ENCODE measurements at regions not wholly inside any gene's neighbourhood (a gene's known extent, or its start where the extent isn't known, plus 50 kb on each side); places are given as distances from the start of the nearest gene placed in this dataset.

DNA sequence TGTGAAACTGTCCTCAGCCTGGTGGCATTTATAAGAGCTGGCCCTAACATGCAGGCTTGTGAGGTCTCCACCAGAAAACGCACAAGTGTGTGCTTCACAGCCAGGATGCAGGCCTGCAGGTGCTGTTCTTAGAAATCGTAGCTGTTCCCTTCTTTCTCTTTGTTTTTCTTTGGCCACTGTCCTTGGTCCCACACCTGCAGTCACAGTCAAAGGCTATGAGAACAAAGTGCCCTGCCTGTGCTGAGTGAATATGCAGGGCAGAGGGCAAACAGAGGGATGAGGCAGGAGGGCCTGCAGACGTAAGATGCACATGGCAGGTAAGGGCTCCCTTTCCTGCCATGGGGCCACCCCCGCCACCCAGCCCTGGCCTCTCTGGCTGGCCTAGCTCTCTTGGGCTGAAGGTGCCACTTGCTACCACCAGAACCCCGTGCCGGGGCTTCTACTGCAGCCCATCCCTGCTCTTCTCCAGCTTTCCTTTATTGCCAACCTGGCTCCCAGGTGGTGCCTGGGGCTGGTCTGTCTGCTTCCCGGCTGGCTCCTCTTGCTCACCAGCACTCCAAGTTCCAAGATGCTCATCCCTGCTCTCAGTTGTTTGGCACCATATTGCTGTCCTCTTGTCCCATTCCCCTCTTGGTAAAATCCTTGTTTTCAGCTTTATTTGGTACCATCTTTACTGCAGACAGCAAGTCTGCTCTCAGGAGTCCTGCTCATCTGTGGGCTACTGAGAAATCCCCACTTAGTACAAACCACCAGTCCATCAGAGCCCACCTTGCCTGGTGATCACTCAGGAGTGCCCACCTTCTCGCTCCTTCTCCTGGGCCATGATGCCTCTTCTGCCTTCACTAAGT lies 308.1 kb upstream of the ZMIZ1 start:
- no peak for ATAC-seq (ENCODE audit: insufficient read depth, low FRiP score)
- no peak for DNase-seq
- TF ChIP-seq, protein P1, sequence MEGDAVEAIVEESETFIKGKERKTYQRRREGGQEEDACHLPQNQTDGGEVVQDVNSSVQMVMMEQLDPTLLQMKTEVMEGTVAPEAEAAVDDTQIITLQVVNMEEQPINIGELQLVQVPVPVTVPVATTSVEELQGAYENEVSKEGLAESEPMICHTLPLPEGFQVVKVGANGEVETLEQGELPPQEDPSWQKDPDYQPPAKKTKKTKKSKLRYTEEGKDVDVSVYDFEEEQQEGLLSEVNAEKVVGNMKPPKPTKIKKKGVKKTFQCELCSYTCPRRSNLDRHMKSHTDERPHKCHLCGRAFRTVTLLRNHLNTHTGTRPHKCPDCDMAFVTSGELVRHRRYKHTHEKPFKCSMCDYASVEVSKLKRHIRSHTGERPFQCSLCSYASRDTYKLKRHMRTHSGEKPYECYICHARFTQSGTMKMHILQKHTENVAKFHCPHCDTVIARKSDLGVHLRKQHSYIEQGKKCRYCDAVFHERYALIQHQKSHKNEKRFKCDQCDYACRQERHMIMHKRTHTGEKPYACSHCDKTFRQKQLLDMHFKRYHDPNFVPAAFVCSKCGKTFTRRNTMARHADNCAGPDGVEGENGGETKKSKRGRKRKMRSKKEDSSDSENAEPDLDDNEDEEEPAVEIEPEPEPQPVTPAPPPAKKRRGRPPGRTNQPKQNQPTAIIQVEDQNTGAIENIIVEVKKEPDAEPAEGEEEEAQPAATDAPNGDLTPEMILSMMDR (IDR thresholded peaks at IDR 0.05; ENCODE audit: control extremely low read depth, extremely low read depth), result no peak
- no peak overlapping the region for H3K9ac ChIP-seq (ENCODE audit: insufficient read depth in 1 of 2, low read length in 2 of 2)
- no peaks in the 10 kb centered on the region for H3K9me3 ChIP-seq (ENCODE audit: control insufficient read depth in 4 of 4, insufficient read depth in 3 of 4, low read length in 3 of 4)
- peaks cover 0 to 20% (median 8%) of the 10 kb centered on the region in 5 donors for H3K4me1 ChIP-seq (ENCODE audit: control insufficient read depth in 5 of 5, insufficient read depth in 5 of 5, low read length in 5 of 5)
- H3K27me3 ChIP-seq (ENCODE audit: control insufficient read depth in 3 of 3, insufficient read depth in 3 of 3, low read length in 2 of 3), result no peaks in the 10 kb centered on the region
- no peaks in the 10 kb centered on the region for H3K36me3 ChIP-seq (ENCODE audit: control insufficient read depth in 4 of 4, insufficient read depth in 4 of 4, low read length in 4 of 4)
- no peak overlapping the region for H3K4me3 ChIP-seq
- WGBS, 2 donors, result 93% methylated on average over 8 of the region's 8 CpGs
- H3K27ac ChIP-seq (ENCODE audit: low read depth in 1 of 2, low read length in 1 of 2), result no peak overlapping the region

DNA sequence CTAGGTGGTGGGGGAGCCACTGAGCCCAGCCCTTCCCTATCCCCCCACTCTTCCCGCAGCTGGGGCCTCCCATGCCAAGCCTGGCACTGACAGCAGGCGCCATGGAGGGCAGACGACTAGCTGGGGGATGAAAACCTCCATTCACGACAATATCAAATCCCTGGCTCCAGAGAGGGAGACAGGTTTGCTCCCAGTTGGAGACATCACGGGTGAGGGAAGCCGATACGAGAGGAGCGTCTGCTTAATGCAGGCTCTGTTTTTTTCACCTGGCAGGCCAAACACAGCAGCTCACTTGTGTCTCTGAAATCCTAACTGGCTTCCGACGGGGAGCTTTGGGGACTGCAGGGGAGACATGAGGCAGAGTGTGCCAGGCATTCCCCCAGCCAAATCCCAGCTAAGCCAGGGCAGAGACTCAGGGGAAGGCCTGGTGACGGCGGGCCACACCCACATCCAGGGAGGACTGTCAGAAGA lies 307.4 kb upstream of the ZMIZ1 start:
- DNase-seq, result no peak
- 93 to 95% methylated on average over 12 of the region's 12 CpGs for WGBS, 2 donors
- H3K9ac ChIP-seq (ENCODE audit: insufficient read depth in 1 of 2, low read length in 2 of 2), result no peak overlapping the region

DNA sequence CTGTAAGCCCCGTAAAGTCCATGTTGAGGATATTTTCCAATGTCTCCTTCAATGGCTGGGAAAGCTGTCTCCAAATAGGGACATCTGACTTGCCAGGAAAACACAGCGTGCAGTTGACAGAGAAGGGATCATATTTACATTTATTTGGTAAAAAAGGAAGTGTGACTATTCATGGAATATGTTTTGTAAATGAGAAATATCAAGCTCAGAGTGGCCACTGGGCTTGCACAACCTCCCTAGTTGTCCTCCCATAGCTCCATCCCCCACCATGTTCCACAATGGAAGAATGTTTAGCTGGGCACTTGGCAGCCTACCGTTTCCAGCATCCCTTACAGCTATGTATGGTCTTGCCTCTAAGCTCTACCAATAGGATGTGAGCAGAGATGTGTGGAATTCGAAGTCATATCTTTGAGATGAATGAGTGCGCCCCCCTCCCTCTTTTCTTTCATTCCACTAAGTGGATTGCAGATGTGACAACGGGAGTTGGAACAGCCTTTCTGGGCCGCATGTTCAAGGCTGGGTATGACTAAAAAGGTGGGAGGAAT lies 306.6 kb upstream of the ZMIZ1 start:
- Histone ChIP-seq H3K27me3 (ENCODE audit: control insufficient read depth in 3 of 3, insufficient read depth in 3 of 3, low read length in 2 of 3) (no peaks in the 10 kb centered on the region), H3K4me3 (no peak overlapping the region), H3K27ac (ENCODE audit: low read depth in 1 of 2, low read length in 1 of 2) (no peak overlapping the region), H3K4me1 (ENCODE audit: control insufficient read depth in 5 of 5, insufficient read depth in 5 of 5, low read length in 5 of 5) (peaks cover 0 to 22% (median 8%) of the 10 kb centered on the region in 5 donors), H3K9me3 (ENCODE audit: control insufficient read depth in 4 of 4, insufficient read depth in 3 of 4, low read length in 3 of 4) (no peaks in the 10 kb centered on the region), H3K9ac (ENCODE audit: insufficient read depth in 1 of 2, low read length in 2 of 2) (no peak overlapping the region), H3K36me3 (ENCODE audit: control insufficient read depth in 4 of 4, insufficient read depth in 4 of 4, low read length in 4 of 4) (no peaks in the 10 kb centered on the region)
- no peak for DNase-seq
- 90 to 94% methylated on average over 7 of the region's 7 CpGs for WGBS, 2 donors
- no peak for ATAC-seq (ENCODE audit: insufficient read depth, low FRiP score)
- TF ChIP-seq, protein P1 (IDR thresholded peaks at IDR 0.05; ENCODE audit: control extremely low read depth, extremely low read depth), result no peak

More for the DNA sequence above, 307.4 kb upstream of the ZMIZ1 start:
- Histone ChIP-seq H3K4me1 (ENCODE audit: control insufficient read depth in 5 of 5, insufficient read depth in 5 of 5, low read length in 5 of 5) (peaks cover 0 to 22% (median 8%) of the 10 kb centered on the region in 5 donors), H3K27ac (ENCODE audit: low read depth in 1 of 2, low read length in 1 of 2) (no peak overlapping the region), H3K9me3 (ENCODE audit: control insufficient read depth in 4 of 4, insufficient read depth in 3 of 4, low read length in 3 of 4) (no peaks in the 10 kb centered on the region), H3K27me3 (ENCODE audit: control insufficient read depth in 3 of 3, insufficient read depth in 3 of 3, low read length in 2 of 3) (no peaks in the 10 kb centered on the region), H3K36me3 (ENCODE audit: control insufficient read depth in 4 of 4, insufficient read depth in 4 of 4, low read length in 4 of 4) (no peaks in the 10 kb centered on the region), H3K4me3 (no peak overlapping the region)
- TF ChIP-seq, protein P1 (IDR thresholded peaks at IDR 0.05; ENCODE audit: control extremely low read depth, extremely low read depth), result no peak
- ATAC-seq (ENCODE audit: insufficient read depth, low FRiP score), result no peak

All from lung (tissue), 11 donors.